ENCODE measurements at regions not wholly inside any gene's neighbourhood (a gene's known extent, or its start where the extent isn't known, plus 50 kb on each side); places are given as distances from the start of the nearest gene placed in this dataset.
"Not testable (repeated sequence)": the region's sequence is repeated elsewhere in the genome, so short reads cannot be mapped to it uniquely, and the experiment has no call there.

GRCh38 chr17:20848869-20849443, 193.9 kb downstream of the USP22 start:
- not testable (repeated sequence) for DNase-seq

- DNase-seq = not testable (repeated sequence)
Observed at GRCh38 chr17:20851591-20852238, 191.1 kb downstream of the USP22 start.

GRCh38 chr17:20852239-20852989, 190.4 kb downstream of the USP22 start:
- no peak for DNase-seq

GRCh38 chr17:20852990-20853370, 189.8 kb downstream of the USP22 start:
- no peak for DNase-seq

- DNase-seq = not testable (repeated sequence)
Observed at GRCh38 chr17:20855910-20856470, 186.8 kb downstream of the USP22 start.

GRCh38 chr17:20866444-20867209, 176.2 kb downstream of the USP22 start:
- not testable (repeated sequence) for DNase-seq

GRCh38 chr17:20867436-20867937, 175.3 kb downstream of the USP22 start:
- DNase-seq = not testable (repeated sequence)

- not testable (repeated sequence) for DNase-seq
Observed at GRCh38 chr17:20867938-20868661, 174.7 kb downstream of the USP22 start.

- not testable (repeated sequence) for DNase-seq
Observed at GRCh38 chr17:20868662-20869007, 174.2 kb downstream of the USP22 start.

GRCh38 chr17:20873173-20873572, 169.6 kb downstream of the USP22 start:
- DNase-seq = not testable (repeated sequence)

GRCh38 chr17:20873688-20874328, 169.0 kb downstream of the USP22 start:
- not testable (repeated sequence) for DNase-seq

GRCh38 chr17:20877384-20877783, 165.4 kb downstream of the USP22 start:
- DNase-seq = not testable (repeated sequence)

GRCh38 chr17:20890338-20890737, 152.5 kb downstream of the USP22 start:
- no peak for DNase-seq

- DNase-seq = not testable (repeated sequence)
Observed at GRCh38 chr17:20895426-20895825, 147.4 kb downstream of the USP22 start.

- DNase-seq = peak; percentile 37
Observed at GRCh38 chr17:20896153-20896649, 146.6 kb downstream of the USP22 start.

GRCh38 chr17:20898726-20899125, 144.1 kb downstream of the USP22 start:
- not testable (repeated sequence) for DNase-seq

GRCh38 chr17:20902496-20902895, 140.3 kb downstream of the USP22 start:
- not testable (repeated sequence) for DNase-seq

- DNase-seq = not testable (repeated sequence)
Observed at GRCh38 chr17:20903549-20903948, 139.3 kb downstream of the USP22 start.

- DNase-seq = peak; percentile 76
Observed at GRCh38 chr17:20908313-20909267, 134.2 kb downstream of the USP22 start.

- DNase-seq = no peak
Observed at GRCh38 chr17:20914658-20915057, 128.2 kb downstream of the USP22 start.
